ENCODE measurements at regions not wholly inside any gene's neighbourhood (a gene's known extent, or its start where the extent isn't known, plus 50 kb on each side); places are given as distances from the start of the nearest gene placed in this dataset.

DNA sequence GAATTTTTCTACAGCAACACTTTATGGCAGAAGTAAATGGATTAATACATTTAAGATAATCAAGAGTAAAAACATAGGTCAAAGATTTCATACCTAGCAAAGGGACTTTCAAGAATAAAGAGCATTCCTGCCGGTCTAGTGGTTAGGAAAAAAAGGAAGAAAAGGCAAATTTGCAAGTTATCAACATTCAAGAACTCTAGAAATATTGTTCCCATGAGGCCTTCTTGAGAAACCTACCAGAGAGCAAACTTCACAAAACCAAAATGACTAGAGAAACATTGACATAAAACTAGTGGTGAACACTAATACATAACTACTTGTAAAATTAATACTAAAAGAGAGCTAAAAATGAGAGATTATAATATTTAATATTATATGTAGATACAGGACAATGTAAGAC, 320.2 kb upstream of the RGMB start:
- TF ChIP-seq CTCF (IDR thresholded peaks at IDR 0.05; ENCODE audit: control extremely low read depth in 1 of 3, insufficient read depth in 1 of 3, low read depth in 1 of 3, low read length in 3 of 3) (no peak), TBP (IDR thresholded peaks at IDR 0.05; ENCODE audit: low read depth, low read length) (no peak), CBX5 (IDR thresholded peaks at IDR 0.05; ENCODE audit: low read depth, low read length) (no peak)

Data from H1 (cell line).